B cell (primary cell): ENCODE measurements at regions not wholly inside any gene's neighbourhood (a gene's known extent, or its start where the extent isn't known, plus 50 kb on each side); places are given as distances from the start of the nearest gene placed in this dataset.

Source experiments
- ATAC-seq: fragments of 200-7000 bp; cut with Tn5 transposase; one replicate; pipeline ENCODE4 v1.10.0; 2021; ENCODE audit warnings: low read depth, mild to moderate bottlenecking, moderate number of reproducible peaks, moderate library complexity
- CTCF ChIA-PET: fragments of 350-600 bp; sonication (Branson Sonifier 250); formaldehyde crosslinking; loops from one replicate; lab custom pipeline; 2021; ENCODE audit warnings: antibody characterized with exemption, inconsistent platforms; lab: Charles Lee
- POLR2A ChIA-PET: fragments of 350-600 bp; sonication (Branson Sonifier 250); formaldehyde crosslinking; loops from one replicate; lab custom pipeline; 2021; ENCODE audit warnings: antibody characterized with exemption; lab: Charles Lee
- DNase-seq: peaks from one replicate; pipeline ENCODE4 v3.0.0; 2013
- H2AFZ ChIP-seq: 2 replicates; pipeline ENCODE4 v1.6.1; 2012; ENCODE audit warnings: mild to moderate bottlenecking, low read depth, low read length; ENCODE audit not compliant: insufficient read depth, poor library complexity, severe bottlenecking
- H3K27ac ChIP-seq, 2 donors: 1 replicate in 1 of 2; 2 replicates in 1 of 2; pipeline ENCODE4 v1.5.1; 2012 to 2013; ENCODE audit warnings: low read length in 2 of 2, mild to moderate bottlenecking in 2 of 2, moderate library complexity in 1 of 2
- H3K27me3 ChIP-seq, 4 experiments: fragments of 200-600 bp in 1 of 4; sonication (generic) in 1 of 4; replicated peaks in 1 of 4; 1 replicate in 2 of 4; 2 replicates in 2 of 4; pipeline versions ENCODE4 v1.6.1 to v1.7.0; 2013 to 2016; ENCODE audit warnings: low read length in 3 of 4, mild to moderate bottlenecking in 2 of 4, mixed read lengths in 1 of 4, moderate library complexity in 1 of 4; ENCODE audit not compliant: insufficient read depth in 4 of 4, control insufficient read depth in 3 of 4; ENCODE audit errors: control extremely low read depth in 1 of 4
- H3K36me3 ChIP-seq, 2 experiments: replicated peaks in 1 of 2; 1 replicate in 1 of 2; 2 replicates in 1 of 2; pipeline versions ENCODE4 v1.6.1 to v1.7.1; 2013; ENCODE audit warnings: low read length in 1 of 2; ENCODE audit not compliant: insufficient read depth in 2 of 2, control insufficient read depth in 1 of 2; ENCODE audit errors: control extremely low read depth in 1 of 2, extremely low read depth in 1 of 2
- H3K4me1 ChIP-seq, 2 donors: fragments of 200-600 bp in 1 of 2; sonication (generic) in 1 of 2; 1 replicate in 1 of 2; 2 replicates in 1 of 2; pipeline versions ENCODE4 v1.5.1 to v1.6.1; 2013 to 2017; ENCODE audit warnings: low read length in 2 of 2; ENCODE audit not compliant: control insufficient read depth in 2 of 2, insufficient read depth in 2 of 2
- H3K4me2 ChIP-seq: replicated peaks from 2 replicates; pipeline ENCODE3; 2012; ENCODE audit warnings: mild to moderate bottlenecking, low read depth, low read length; ENCODE audit not compliant: poor library complexity, severe bottlenecking
- H3K4me3 ChIP-seq, 5 experiments: fragments of 200-600 bp in 1 of 5; sonication (generic) in 1 of 5; 1 replicate in 3 of 5; 2 replicates in 2 of 5; pipeline versions ENCODE4 v1.5.1 to v1.7.0; 2011 to 2016; ENCODE audit warnings: low read length in 4 of 5, mild to moderate bottlenecking in 4 of 5, low read depth in 2 of 5, control low read depth in 1 of 5, moderate library complexity in 1 of 5; ENCODE audit not compliant: insufficient read depth in 1 of 5; ENCODE audit errors: control extremely low read depth in 1 of 5, extremely low read depth in 1 of 5
- H3K79me2 ChIP-seq: fragments of 200-600 bp; sonication (generic); one replicate; pipeline ENCODE4 v1.6.0; 2016; ENCODE audit warnings: low read length; ENCODE audit not compliant: control insufficient read depth, insufficient read depth
- H3K9ac ChIP-seq: fragments of 200-600 bp; sonication (generic); 2 replicates; pipeline ENCODE4 v1.6.1; 2017; ENCODE audit warnings: mild to moderate bottlenecking, low read length, moderate library complexity
- H3K9me3 ChIP-seq, 3 donors: one replicate each; pipeline versions ENCODE4 v1.6.1 to v1.7.1; 2013; ENCODE audit warnings: low read length in 2 of 3; ENCODE audit not compliant: control insufficient read depth in 2 of 3, insufficient read depth in 1 of 3; ENCODE audit errors: control extremely low read depth in 1 of 3
- H4K20me1 ChIP-seq: 2 replicates; pipeline ENCODE4 v1.6.0; 2012; ENCODE audit warnings: mild to moderate bottlenecking, low read length; ENCODE audit not compliant: insufficient read depth, control insufficient read depth, poor library complexity, severe bottlenecking
- H3K27ac Mint-ChIP-seq: one replicate; pipeline ENCODE4 v1.8.0; 2021; ENCODE audit warnings: mixed read lengths
- H3K27me3 Mint-ChIP-seq: one replicate; pipeline ENCODE4 v1.8.0; 2021; ENCODE audit warnings: mixed read lengths
- H3K4me1 Mint-ChIP-seq: one replicate; pipeline ENCODE4 v1.8.0; 2021; ENCODE audit warnings: mixed read lengths
- H3K4me3 Mint-ChIP-seq: one replicate; pipeline ENCODE4 v1.8.0; 2021; ENCODE audit warnings: mixed read lengths
- H3K9me3 Mint-ChIP-seq: one replicate; pipeline ENCODE4 v1.8.0; 2022; ENCODE audit warnings: mixed read lengths; ENCODE audit not compliant: insufficient read depth
- EZH2 ChIP-seq: IDR thresholded peaks from 2 replicates; pipeline ENCODE4 v1.6.1; 2012; ENCODE audit warnings: borderline replicate concordance, low read depth, mild to moderate bottlenecking, moderate library complexity, low read length; ENCODE audit not compliant: insufficient read depth, poor library complexity, severe bottlenecking
- WGBS: methylation state at CpG from one replicate; pipeline ENCODE4 v1.1.5; 2013; ENCODE audit warnings: missing lambda C conversion rate; ENCODE audit not compliant: insufficient coverage; 5-methylcytosine and 5-hydroxymethylcytosine counted together
- intact Hi-C: fragments of 100-400 bp; cut with micrococcal nuclease; formaldehyde crosslinking; loops from one replicate; pipeline ENCODE4 v1.10.0; 2022
- TF ChIP-seq, protein P1 (sequence below): fragments of 200-600 bp; IDR thresholded peaks from one replicate; pipeline ENCODE4 v1.8.0; 2022; ENCODE audit warnings: antibody characterized with exemption, mild to moderate bottlenecking

- no peak overlapping the region for H3K27ac Mint-ChIP-seq
- H3K27me3 ChIP-seq = peaks cover 0 to 4% (median 0%) of the 10 kb centered on the region in 4 experiments
- peaks cover 2% of the 10 kb centered on the region for H3K4me1 Mint-ChIP-seq
- CTCF ChIA-PET = no interaction called here
- no peaks in the 10 kb centered on the region for H3K79me2 ChIP-seq
- POLR2A ChIA-PET = no interaction called here
- no peaks in the 10 kb centered on the region for H4K20me1 ChIP-seq
- H2AFZ ChIP-seq = no peak overlapping the region
- H3K9ac ChIP-seq = no peak overlapping the region
- no peak overlapping the region for H3K4me3 Mint-ChIP-seq
- H3K4me2 ChIP-seq = no peak overlapping the region
- peaks cover 0 to 9% (median 0%) of the 10 kb centered on the region in 3 donors for H3K9me3 ChIP-seq
- no peaks in the 10 kb centered on the region for H3K4me1 ChIP-seq
- no peak overlapping the region for H3K27ac ChIP-seq
- DNase-seq = no peak
- ATAC-seq = no peak
- H3K9me3 Mint-ChIP-seq = no peaks in the 10 kb centered on the region
- H3K36me3 ChIP-seq = no peaks in the 10 kb centered on the region
- intact Hi-C loops = no loop called here
- WGBS = 4% methylated on average over 3 of the region's 9 CpGs
- H3K27me3 Mint-ChIP-seq = peaks cover 4% of the 10 kb centered on the region
- no peak overlapping the region for H3K4me3 ChIP-seq
- TF ChIP-seq, protein P1, sequence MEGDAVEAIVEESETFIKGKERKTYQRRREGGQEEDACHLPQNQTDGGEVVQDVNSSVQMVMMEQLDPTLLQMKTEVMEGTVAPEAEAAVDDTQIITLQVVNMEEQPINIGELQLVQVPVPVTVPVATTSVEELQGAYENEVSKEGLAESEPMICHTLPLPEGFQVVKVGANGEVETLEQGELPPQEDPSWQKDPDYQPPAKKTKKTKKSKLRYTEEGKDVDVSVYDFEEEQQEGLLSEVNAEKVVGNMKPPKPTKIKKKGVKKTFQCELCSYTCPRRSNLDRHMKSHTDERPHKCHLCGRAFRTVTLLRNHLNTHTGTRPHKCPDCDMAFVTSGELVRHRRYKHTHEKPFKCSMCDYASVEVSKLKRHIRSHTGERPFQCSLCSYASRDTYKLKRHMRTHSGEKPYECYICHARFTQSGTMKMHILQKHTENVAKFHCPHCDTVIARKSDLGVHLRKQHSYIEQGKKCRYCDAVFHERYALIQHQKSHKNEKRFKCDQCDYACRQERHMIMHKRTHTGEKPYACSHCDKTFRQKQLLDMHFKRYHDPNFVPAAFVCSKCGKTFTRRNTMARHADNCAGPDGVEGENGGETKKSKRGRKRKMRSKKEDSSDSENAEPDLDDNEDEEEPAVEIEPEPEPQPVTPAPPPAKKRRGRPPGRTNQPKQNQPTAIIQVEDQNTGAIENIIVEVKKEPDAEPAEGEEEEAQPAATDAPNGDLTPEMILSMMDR = no peak
- TF ChIP-seq EZH2 = no peak
Observed at GRCh38 chr18:77765468-77765867, 515.8 kb downstream of the GALR1 start.

DNA sequence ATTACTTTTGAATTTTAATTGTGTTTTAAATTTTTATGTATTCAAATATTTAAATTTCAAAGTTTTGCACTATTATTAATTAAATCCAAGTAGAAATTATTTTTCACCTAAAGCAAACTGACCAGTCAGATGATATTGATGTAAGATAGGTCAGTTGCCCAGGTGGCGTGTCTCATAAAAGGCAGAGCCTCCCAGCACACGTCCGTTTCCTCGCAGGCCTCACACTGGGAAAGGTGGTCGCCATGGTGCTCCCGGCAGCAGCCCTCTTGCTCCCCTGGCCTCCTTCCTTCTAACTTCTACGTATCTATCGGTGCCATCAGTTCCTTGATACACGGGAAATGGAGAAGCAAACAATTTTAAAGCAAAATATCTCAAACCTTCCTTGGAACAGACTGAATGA lies 516.8 kb downstream of the GALR1 start:
- no peaks in the 10 kb centered on the region for H3K79me2 ChIP-seq
- H4K20me1 ChIP-seq = no peaks in the 10 kb centered on the region
- Mint-ChIP-seq H3K27ac (no peak overlapping the region), H3K27me3 (peaks cover 4% of the 10 kb centered on the region), H3K9me3 (no peaks in the 10 kb centered on the region), H3K4me1 (peaks cover 2% of the 10 kb centered on the region), H3K4me3 (no peak overlapping the region)
- ChIA-PET CTCF (no interaction called here), POLR2A (no interaction called here)
- intact Hi-C loops = no loop called here
- no peak overlapping the region for H3K27ac ChIP-seq
- no peak overlapping the region for H3K9ac ChIP-seq
- TF ChIP-seq, protein P1 = no peak
- no peak for TF ChIP-seq EZH2
- 96% methylated on average over 7 of the region's 9 CpGs for WGBS
- peaks cover 0 to 4% (median 0%) of the 10 kb centered on the region in 4 experiments for H3K27me3 ChIP-seq
- no peak overlapping the region for H3K4me3 ChIP-seq
- H2AFZ ChIP-seq = no peak overlapping the region
- no peaks in the 10 kb centered on the region for H3K36me3 ChIP-seq
- DNase-seq = no peak
- no peaks in the 10 kb centered on the region for H3K4me1 ChIP-seq
- H3K9me3 ChIP-seq = peaks cover 0 to 9% (median 0%) of the 10 kb centered on the region in 3 donors
- H3K4me2 ChIP-seq = no peak overlapping the region
- ATAC-seq = no peak
